ENCODE measurements at regions not wholly inside any gene's neighbourhood (a gene's known extent, or its start where the extent isn't known, plus 50 kb on each side); places are given as distances from the start of the nearest gene placed in this dataset.

- ChIA-PET POLR2A (ENCODE audit: partially characterized antibody) (no interaction called here), CTCF (ENCODE audit: partially characterized antibody) (interaction anchor here (0.6 to 1.1 kb wide), 2 partner anchors 14 to 377 kb away, joined by 3 read pairs; no protein-coding TSS in a partner anchor)
- DNase-seq (ENCODE audit: low read depth in 1 of 2, low spot score in 2 of 2) (no peak), FAIRE-seq (no peak)
- no peak overlapping the region for H3K4me2 ChIP-seq (ENCODE audit: insufficient read depth in 1 of 2, low read depth in 2 of 2, low read length in 2 of 2)
- H4K8ac ChIP-seq (ENCODE audit: extremely low read depth, insufficient read depth, low read length), result no peak overlapping the region
- H3K79me1 ChIP-seq (ENCODE audit: low read depth, low read length), result no peaks in the 10 kb centered on the region
- H2BK120ac ChIP-seq (replicated peaks; ENCODE audit: low read depth, low read length), result no peak overlapping the region
- H2AK5ac ChIP-seq (ENCODE audit: low read depth, low read length), result no peak overlapping the region
- H2AFZ ChIP-seq (ENCODE audit: low read length), result no peak overlapping the region
- H3K23ac ChIP-seq (ENCODE audit: insufficient read length), result no peak overlapping the region
- no peak overlapping the region for H3K9ac ChIP-seq (replicated peaks in 1 of 4; ENCODE audit: extremely low read depth in 1 of 4, low read depth in 3 of 4, low read length in 3 of 4)
- H4K91ac ChIP-seq (replicated peaks; ENCODE audit: insufficient read length, low read length), result no peak overlapping the region
- H3K9me3 ChIP-seq (ENCODE audit: insufficient read depth in 2 of 2, low read depth in 1 of 2, low read length in 1 of 2), result no peaks in the 10 kb centered on the region
- no peak overlapping the region for H3K18ac ChIP-seq (ENCODE audit: extremely low read depth, low read length)
- no peak overlapping the region for H3K14ac ChIP-seq (ENCODE audit: insufficient read length)
- no peak overlapping the region for H2BK20ac ChIP-seq (ENCODE audit: low read length)
- no peak overlapping the region for H3K56ac ChIP-seq (replicated peaks; ENCODE audit: insufficient read length, low read depth, low read length)
- H3K4me3 ChIP-seq (ENCODE audit: extremely low read depth in 1 of 4, insufficient read depth in 2 of 4, low read depth in 3 of 4, low read length in 4 of 4), result no peak overlapping the region
- no peaks in the 10 kb centered on the region for H4K20me1 ChIP-seq (replicated peaks in 1 of 2; ENCODE audit: control insufficient read depth in 1 of 2, insufficient read depth in 2 of 2, low read length in 2 of 2)
- no peaks in the 10 kb centered on the region for H3K23me2 ChIP-seq (ENCODE audit: low read depth, low read length)
- H3K4ac ChIP-seq (replicated peaks; ENCODE audit: insufficient read length, low read depth, low read length), result no peak overlapping the region
- no peak overlapping the region for H2BK15ac ChIP-seq (ENCODE audit: low read length)
- H3K4me1 ChIP-seq (replicated peaks in 1 of 4; ENCODE audit: control insufficient read depth in 3 of 4, insufficient read depth in 4 of 4, low read length in 3 of 4), result no peaks in the 10 kb centered on the region
- H3K36me3 ChIP-seq (ENCODE audit: control insufficient read depth in 2 of 4, insufficient read depth in 4 of 4, low read length in 3 of 4), result no peaks in the 10 kb centered on the region
- H3K27ac ChIP-seq (ENCODE audit: low read depth, low read length), result no peak overlapping the region
- H3K27me3 ChIP-seq (replicated peaks in 1 of 4; ENCODE audit: control insufficient read depth in 3 of 4, extremely low read depth in 1 of 4, insufficient read depth in 3 of 4, low read length in 3 of 4), result no peaks in the 10 kb centered on the region; a peak in 1 of 7 replicates
- no peak overlapping the region for H2BK12ac ChIP-seq (ENCODE audit: low read depth, low read length)
- H4K5ac ChIP-seq (ENCODE audit: insufficient read length, low read depth, low read length), result no peak overlapping the region
- H3K79me2 ChIP-seq (ENCODE audit: control insufficient read depth in 1 of 2, insufficient read depth in 2 of 2, low read length in 2 of 2), result no peaks in the 10 kb centered on the region
- 96% methylated on average over 5 of the region's 5 CpGs; no CpG with 5 or more reads in 1 of the 2 experiments for WGBS, 2 experiments (ENCODE audit: extremely low coverage in 1 of 2, insufficient coverage in 1 of 2, insufficient read length in 1 of 2, insufficient replicate concordance in 2 of 2, low coverage in 1 of 2, low lambda C conversion rate in 2 of 2, missing lambda C conversion rate in 1 of 2)
- no peak overlapping the region for H2BK5ac ChIP-seq (ENCODE audit: low read depth, low read length)
- no peak for TF ChIP-seq TAF1 (IDR thresholded peaks at IDR 0.05; ENCODE audit: low read depth, low read length)
- TF ChIP-seq HDAC2 (IDR thresholded peaks at IDR 0.05; ENCODE audit: borderline replicate concordance in 1 of 2, low read depth in 2 of 2, low read length in 2 of 2), result no peak
- TF ChIP-seq EZH2 (IDR thresholded peaks at IDR 0.05; ENCODE audit: low read depth, low read length, severe bottlenecking), result no peak
- TF ChIP-seq EGR1 (IDR thresholded peaks at IDR 0.05; ENCODE audit: borderline replicate concordance, low read depth, low read length), result no peak
- TF ChIP-seq SP2 (IDR thresholded peaks at IDR 0.05; ENCODE audit: low read length), result no peak
Measured at GRCh38 chr11:104661471-104661870, 236.8 kb downstream of the CASP12 start.

Measured in H1 (cell line).